Endodermal cell (in vitro differentiated cells): ENCODE measurements at regions not wholly inside any gene's neighbourhood (a gene's known extent, or its start where the extent isn't known, plus 50 kb on each side); places are given as distances from the start of the nearest gene placed in this dataset.

ENCODE experiments used
- DNase-seq: peaks from one replicate; pipeline ENCODE4 v3.0.0-alpha.2; 2017
- H3K27ac ChIP-seq: 2 replicates; pipeline ENCODE4 v1.5.1; 2013; ENCODE audit warnings: mild to moderate bottlenecking, low read depth, low read length, moderate library complexity
- H3K27me3 ChIP-seq: 2 replicates; pipeline ENCODE4 v1.6.1; 2013; ENCODE audit warnings: mild to moderate bottlenecking, low read length, moderate library complexity; ENCODE audit not compliant: insufficient read depth, control insufficient read depth, poor library complexity, severe bottlenecking
- H3K36me3 ChIP-seq: 2 replicates; pipeline ENCODE4 v1.7.0; 2013; ENCODE audit warnings: mild to moderate bottlenecking, low read length, moderate library complexity; ENCODE audit not compliant: control insufficient read depth, insufficient read depth
- H3K4me1 ChIP-seq: one replicate; pipeline ENCODE4 v1.7.0; 2013; ENCODE audit warnings: low read length; ENCODE audit not compliant: control insufficient read depth, insufficient read depth
- H3K4me3 ChIP-seq: 2 replicates; pipeline ENCODE4 v1.5.1; 2013; ENCODE audit warnings: mild to moderate bottlenecking, low read length, moderate library complexity
- H3K9ac ChIP-seq: 2 replicates; pipeline ENCODE4 v1.6.1; 2013; ENCODE audit warnings: mild to moderate bottlenecking, low read length, moderate library complexity; ENCODE audit not compliant: poor library complexity, severe bottlenecking; ENCODE audit errors: extremely low read depth
- H3K9me3 ChIP-seq: 2 replicates; pipeline ENCODE4 v1.6.1; 2013; ENCODE audit warnings: mild to moderate bottlenecking, low read length, moderate library complexity; ENCODE audit not compliant: control insufficient read depth
- H3K27ac Mint-ChIP-seq: 2 replicates; pipeline ENCODE4 v1.8.0; 2020; ENCODE audit warnings: mixed read lengths
- H3K27me3 Mint-ChIP-seq: 2 replicates; pipeline ENCODE4 v1.8.0; 2021; ENCODE audit warnings: mild to moderate bottlenecking, mixed read lengths; ENCODE audit not compliant: insufficient read depth
- H3K36me3 Mint-ChIP-seq: 2 replicates; pipeline ENCODE4 v1.8.0; 2020; ENCODE audit warnings: low read depth, mixed read lengths
- H3K4me1 Mint-ChIP-seq: 2 replicates; pipeline ENCODE4 v1.8.0; 2020; ENCODE audit warnings: mixed read lengths
- H3K4me3 Mint-ChIP-seq: 2 replicates; pipeline ENCODE4 v1.8.0; 2020; ENCODE audit warnings: mild to moderate bottlenecking, moderate library complexity, mixed read lengths
- H3K9me3 Mint-ChIP-seq: 2 replicates; pipeline ENCODE4 v1.8.0; 2020; ENCODE audit warnings: mild to moderate bottlenecking, mixed read lengths
- CTCF ChIP-seq: fragments of 200-600 bp; sonication (generic); conservative IDR thresholded peaks from 2 replicates; pipeline ENCODE4 v1.5.0; 2021; ENCODE audit warnings: antibody characterized with exemption, mild to moderate bottlenecking
- WGBS, 2 experiments: methylation state at CpG; one replicate each; pipeline versions ENCODE4 v1.1.5 to v1.1.7; 2013; ENCODE audit warnings: missing lambda C conversion rate in 2 of 2, mixed read lengths in 1 of 2; ENCODE audit not compliant: insufficient coverage in 1 of 2, insufficient read length in 1 of 2; 5-methylcytosine and 5-hydroxymethylcytosine counted together

DNA sequence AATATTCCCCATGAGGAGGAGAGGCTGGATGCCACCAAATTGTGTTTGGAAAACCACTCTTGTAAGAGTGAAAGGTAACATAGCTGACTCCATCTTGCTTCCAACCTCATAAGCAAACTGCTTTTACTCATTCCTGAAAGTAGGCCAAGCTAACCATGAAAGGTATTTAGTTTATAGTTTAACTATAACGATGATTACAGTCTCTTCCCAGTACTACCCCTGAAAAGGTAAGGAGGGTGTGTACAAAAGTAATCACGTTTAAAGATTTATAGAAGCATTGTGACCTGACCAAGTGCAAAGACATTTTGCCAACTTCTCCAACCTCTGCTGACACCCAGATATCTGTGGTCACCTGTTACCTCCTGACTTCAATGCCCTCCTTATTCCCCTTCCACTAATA, 122.6 kb downstream of the CD8B2 start:
- 92 to 100% methylated on average over 1 to 2 of the region's 2 CpGs for WGBS, 2 experiments
- no peaks in the 10 kb centered on the region for H3K27me3 ChIP-seq

DNA sequence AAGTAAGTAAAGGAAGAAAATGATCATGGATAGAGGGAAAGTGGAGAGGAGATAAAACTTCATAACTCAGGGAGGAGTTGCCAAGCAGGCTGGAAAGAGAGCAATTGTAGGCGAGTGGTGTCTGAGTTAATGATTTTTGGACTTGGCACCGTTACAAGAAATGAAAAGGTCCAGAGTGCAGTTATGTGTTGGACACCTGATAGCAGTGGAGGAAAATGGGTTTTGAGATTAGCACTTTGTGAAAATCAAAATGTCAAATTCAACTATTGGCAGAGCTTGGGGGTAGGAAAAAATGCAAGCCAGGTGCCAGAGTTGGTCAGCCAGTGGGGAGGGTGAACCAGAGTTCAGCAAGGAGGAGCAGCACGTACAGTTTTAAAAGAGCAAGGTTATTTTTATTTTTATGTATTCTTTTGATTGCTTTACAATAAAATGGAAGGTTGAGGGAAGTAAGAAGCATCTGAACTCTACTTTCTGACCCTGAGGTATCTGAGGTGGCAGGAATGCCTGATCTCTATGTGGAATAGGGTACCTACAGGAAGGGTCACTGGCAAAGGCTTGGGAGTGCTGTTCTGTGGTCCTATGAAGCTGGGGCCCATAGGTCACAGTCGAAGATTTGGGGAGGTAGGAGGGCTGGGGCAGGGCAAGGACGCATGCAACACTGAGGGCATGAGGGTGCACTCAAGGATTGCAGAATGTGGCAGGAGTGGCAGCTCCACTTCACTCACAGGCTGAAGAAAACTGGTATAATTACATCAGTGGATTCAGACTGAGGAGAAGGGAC, 127.5 kb downstream of the CD8B2 start:
- no peaks in the 10 kb centered on the region for H3K9me3 ChIP-seq
- no peaks in the 10 kb centered on the region for H3K27me3 Mint-ChIP-seq
- H3K9me3 Mint-ChIP-seq = no peaks in the 10 kb centered on the region
- no peak overlapping the region for H3K27ac ChIP-seq
- H3K27ac Mint-ChIP-seq = no peak overlapping the region
- H3K9ac ChIP-seq = no peak overlapping the region
- H3K4me1 ChIP-seq = no peaks in the 10 kb centered on the region
- no peaks in the 10 kb centered on the region for H3K27me3 ChIP-seq
- H3K4me1 Mint-ChIP-seq = peaks cover 6% of the 10 kb centered on the region
- no peak for TF ChIP-seq CTCF
- DNase-seq = no peak
- no peak overlapping the region for H3K4me3 Mint-ChIP-seq
- 87 to 93% methylated on average over 4 to 5 of the region's 5 CpGs for WGBS, 2 experiments
- no peaks in the 10 kb centered on the region for H3K36me3 Mint-ChIP-seq
- no peak overlapping the region for H3K4me3 ChIP-seq
- H3K36me3 ChIP-seq = no peaks in the 10 kb centered on the region

More for the DNA sequence above, 122.6 kb downstream of the CD8B2 start:
- no peaks in the 10 kb centered on the region for H3K4me1 Mint-ChIP-seq
- Histone ChIP-seq H3K4me3 (no peak overlapping the region), H3K9ac (no peak overlapping the region), H3K9me3 (no peaks in the 10 kb centered on the region), H3K4me1 (no peaks in the 10 kb centered on the region), H3K36me3 (no peaks in the 10 kb centered on the region), H3K27ac (no peak overlapping the region)
- DNase-seq = no peak
- no peak overlapping the region for H3K27ac Mint-ChIP-seq
- no peaks in the 10 kb centered on the region for H3K36me3 Mint-ChIP-seq
- TF ChIP-seq CTCF = no peak
- no peak overlapping the region for H3K4me3 Mint-ChIP-seq
- no peaks in the 10 kb centered on the region for H3K27me3 Mint-ChIP-seq
- no peaks in the 10 kb centered on the region for H3K9me3 Mint-ChIP-seq

DNA sequence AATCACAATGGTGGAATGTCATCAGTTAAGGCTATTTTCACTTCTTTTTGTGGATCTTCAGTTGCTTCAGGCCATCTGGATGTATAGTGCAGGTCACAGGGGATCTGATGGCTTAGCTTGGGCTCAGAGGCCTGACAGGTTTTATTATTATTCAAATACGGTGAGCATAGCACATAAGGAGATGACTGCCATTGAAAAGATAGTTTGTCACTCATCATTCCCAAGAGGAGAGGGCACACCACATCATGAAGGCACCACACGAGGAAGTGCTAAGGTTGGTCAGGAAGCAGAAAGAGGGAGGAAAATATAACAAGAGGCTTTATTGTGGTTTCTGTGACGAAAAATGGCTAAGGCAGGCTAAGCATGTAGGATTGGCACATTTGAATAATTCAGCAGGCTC, 131.4 kb downstream of the CD8B2 start:
- DNase-seq = no peak
- Mint-ChIP-seq H3K36me3 (no peaks in the 10 kb centered on the region), H3K4me3 (no peak overlapping the region), H3K27me3 (no peaks in the 10 kb centered on the region), H3K4me1 (peaks cover 6% of the 10 kb centered on the region), H3K9me3 (no peaks in the 10 kb centered on the region), H3K27ac (no peak overlapping the region)
- Histone ChIP-seq H3K27me3 (no peaks in the 10 kb centered on the region), H3K27ac (no peak overlapping the region), H3K4me1 (no peaks in the 10 kb centered on the region), H3K9ac (no peak overlapping the region), H3K36me3 (no peaks in the 10 kb centered on the region), H3K4me3 (no peak overlapping the region), H3K9me3 (no peaks in the 10 kb centered on the region)
- TF ChIP-seq CTCF = no peak
- 84 to 88% methylated on average over 3 of the region's 3 CpGs for WGBS, 2 experiments
